ENCODE measurements at regions not wholly inside any gene's neighbourhood (a gene's known extent, or its start where the extent isn't known, plus 50 kb on each side); places are given as distances from the start of the nearest gene placed in this dataset.

GRCh38 chr9:11992866-11993265 is 700.3 kb upstream of the TYRP1 start:
- H3K27ac ChIP-seq: no peak overlapping the region
- DNase-seq (ENCODE audit: low read depth, low spot score): no peak

GRCh38 chr9:12014488-12014887 is 678.7 kb upstream of the TYRP1 start:
- no peak for DNase-seq (ENCODE audit: low read depth, low spot score)
- no peak overlapping the region for H3K27ac ChIP-seq

- no peak for DNase-seq (ENCODE audit: low read depth, low spot score)
- no peak overlapping the region for H3K27ac ChIP-seq
These were observed 639.0 kb upstream of the TYRP1 start for GRCh38 chr9:12054235-12054634.

GRCh38 chr9:12056874-12057273 is 636.3 kb upstream of the TYRP1 start:
- no peak for DNase-seq (ENCODE audit: low read depth, low spot score)

GRCh38 chr9:12060067-12060466 is 633.1 kb upstream of the TYRP1 start:
- no peak for DNase-seq (ENCODE audit: low read depth, low spot score)
- no peak overlapping the region for H3K27ac ChIP-seq

More at GRCh38 chr9:12056874-12057273, 636.3 kb upstream of the TYRP1 start:
- H3K27ac ChIP-seq: no peak overlapping the region

GRCh38 chr9:12060811-12061210 is 632.4 kb upstream of the TYRP1 start:
- H3K27ac ChIP-seq: no peak overlapping the region
- no peak for DNase-seq (ENCODE audit: low read depth, low spot score)

- no peak for DNase-seq (ENCODE audit: low read depth, low spot score)
- no peak overlapping the region for H3K27ac ChIP-seq
These were observed 628.1 kb upstream of the TYRP1 start for GRCh38 chr9:12065050-12065449.

GRCh38 chr9:12065686-12066085 is 627.5 kb upstream of the TYRP1 start:
- DNase-seq (ENCODE audit: low read depth, low spot score): no peak
- H3K27ac ChIP-seq: no peak overlapping the region

- DNase-seq (ENCODE audit: low read depth, low spot score): no peak
- no peak overlapping the region for H3K27ac ChIP-seq
These were observed 626.6 kb upstream of the TYRP1 start for GRCh38 chr9:12066455-12067035.

- no peak overlapping the region for H3K27ac ChIP-seq
- no peak for DNase-seq (ENCODE audit: low read depth, low spot score)
These were observed 623.8 kb upstream of the TYRP1 start for GRCh38 chr9:12069366-12069765.

GRCh38 chr9:12085399-12085798 is 607.8 kb upstream of the TYRP1 start:
- no peak for DNase-seq (ENCODE audit: low read depth, low spot score)
- H3K27ac ChIP-seq: no peak overlapping the region

- DNase-seq (ENCODE audit: low read depth, low spot score): no peak
- H3K27ac ChIP-seq: no peak overlapping the region
These were observed 601.2 kb upstream of the TYRP1 start for GRCh38 chr9:12091865-12092527.

GRCh38 chr9:12094046-12094445 is 599.1 kb upstream of the TYRP1 start:
- no peak for DNase-seq (ENCODE audit: low read depth, low spot score)

GRCh38 chr9:12095931-12096330 is 597.3 kb upstream of the TYRP1 start:
- H3K27ac ChIP-seq: no peak overlapping the region
- no peak for DNase-seq (ENCODE audit: low read depth, low spot score)

More at GRCh38 chr9:12094046-12094445, 599.1 kb upstream of the TYRP1 start:
- H3K27ac ChIP-seq: no peak overlapping the region

- no peak overlapping the region for H3K27ac ChIP-seq
- DNase-seq (ENCODE audit: low read depth, low spot score): no peak
These were observed 559.8 kb upstream of the TYRP1 start for GRCh38 chr9:12133416-12133815.

GRCh38 chr9:12141422-12141821 is 551.8 kb upstream of the TYRP1 start:
- no peak for DNase-seq (ENCODE audit: low read depth, low spot score)
- no peak overlapping the region for H3K27ac ChIP-seq

- DNase-seq (ENCODE audit: low read depth, low spot score): no peak
- H3K27ac ChIP-seq: no peak overlapping the region
These were observed 537.6 kb upstream of the TYRP1 start for GRCh38 chr9:12155401-12156134.

GRCh38 chr9:12162181-12162815 is 530.9 kb upstream of the TYRP1 start:
- no peak overlapping the region for H3K27ac ChIP-seq
- DNase-seq (ENCODE audit: low read depth, low spot score): no peak

- H3K27ac ChIP-seq: no peak overlapping the region
- no peak for DNase-seq (ENCODE audit: low read depth, low spot score)
These were observed 529.3 kb upstream of the TYRP1 start for GRCh38 chr9:12163723-12164458.

GRCh38 chr9:12166518-12166917 is 526.7 kb upstream of the TYRP1 start:
- H3K27ac ChIP-seq: no peak overlapping the region
- DNase-seq (ENCODE audit: low read depth, low spot score): no peak

All from epithelial cell of prostate (primary cell).